PC-9 (cell line): ENCODE measurements at regions not wholly inside any gene's neighbourhood (a gene's known extent, or its start where the extent isn't known, plus 50 kb on each side); places are given as distances from the start of the nearest gene placed in this dataset.

Source experiments
- EZH2 ChIP-seq: fragments of 200-600 bp; sonication (generic); IDR thresholded peaks from 2 replicates; pipeline ENCODE4 v1.8.0; 2017; ENCODE audit warnings: antibody characterized with exemption, low read depth
- TF ChIP-seq, protein P1 (sequence below): fragments of 200-600 bp; sonication (generic); conservative IDR thresholded peaks from 2 replicates; pipeline ENCODE4 v1.6.1; 2017; ENCODE audit warnings: mixed run types, antibody characterized with exemption, mild to moderate bottlenecking, moderate library complexity

DNA sequence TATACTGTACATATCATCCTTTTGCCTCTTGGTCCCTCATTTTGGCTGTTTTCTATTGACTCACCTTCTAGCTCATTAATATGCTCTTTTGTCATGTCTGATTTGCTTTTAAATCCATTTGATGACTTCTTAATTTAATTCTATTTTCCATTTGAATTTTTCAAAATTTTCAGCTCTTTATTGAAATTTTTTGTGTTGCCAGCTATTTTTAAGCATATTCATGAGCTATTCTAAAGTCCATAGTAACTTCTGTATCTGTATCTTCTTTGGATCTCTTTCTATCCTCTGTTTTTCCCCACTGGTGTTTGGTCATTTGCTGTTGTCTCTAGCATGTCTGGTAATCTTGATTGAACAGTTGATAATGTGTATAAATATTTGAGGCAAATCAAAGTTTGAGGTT is 227.8 kb downstream of the NDUFA10 start:
- TF ChIP-seq, protein P1, sequence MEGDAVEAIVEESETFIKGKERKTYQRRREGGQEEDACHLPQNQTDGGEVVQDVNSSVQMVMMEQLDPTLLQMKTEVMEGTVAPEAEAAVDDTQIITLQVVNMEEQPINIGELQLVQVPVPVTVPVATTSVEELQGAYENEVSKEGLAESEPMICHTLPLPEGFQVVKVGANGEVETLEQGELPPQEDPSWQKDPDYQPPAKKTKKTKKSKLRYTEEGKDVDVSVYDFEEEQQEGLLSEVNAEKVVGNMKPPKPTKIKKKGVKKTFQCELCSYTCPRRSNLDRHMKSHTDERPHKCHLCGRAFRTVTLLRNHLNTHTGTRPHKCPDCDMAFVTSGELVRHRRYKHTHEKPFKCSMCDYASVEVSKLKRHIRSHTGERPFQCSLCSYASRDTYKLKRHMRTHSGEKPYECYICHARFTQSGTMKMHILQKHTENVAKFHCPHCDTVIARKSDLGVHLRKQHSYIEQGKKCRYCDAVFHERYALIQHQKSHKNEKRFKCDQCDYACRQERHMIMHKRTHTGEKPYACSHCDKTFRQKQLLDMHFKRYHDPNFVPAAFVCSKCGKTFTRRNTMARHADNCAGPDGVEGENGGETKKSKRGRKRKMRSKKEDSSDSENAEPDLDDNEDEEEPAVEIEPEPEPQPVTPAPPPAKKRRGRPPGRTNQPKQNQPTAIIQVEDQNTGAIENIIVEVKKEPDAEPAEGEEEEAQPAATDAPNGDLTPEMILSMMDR = no peak
- TF ChIP-seq EZH2 = no peak
